ENCODE measurements at regions not wholly inside any gene's neighbourhood (a gene's known extent, or its start where the extent isn't known, plus 50 kb on each side); places are given as distances from the start of the nearest gene placed in this dataset.

- TF ChIP-seq CTCF (IDR thresholded peaks at IDR 0.05; ENCODE audit: low read depth, low read length, missing input control): no peak
- TF ChIP-seq EGR1 (IDR thresholded peaks at IDR 0.05; ENCODE audit: low read depth in 2 of 2): no peak
- TF ChIP-seq JUND (IDR thresholded peaks at IDR 0.05): no peak
- TF ChIP-seq YY1 (IDR thresholded peaks at IDR 0.05): no peak
- no peak for TF ChIP-seq HNF4G (IDR thresholded peaks at IDR 0.05)
- no peak for TF ChIP-seq GABPA (IDR thresholded peaks at IDR 0.05 in 1 of 2, conservative IDR thresholded peaks at IDR 0.05 in 1 of 2)
- TF ChIP-seq, protein P1, sequence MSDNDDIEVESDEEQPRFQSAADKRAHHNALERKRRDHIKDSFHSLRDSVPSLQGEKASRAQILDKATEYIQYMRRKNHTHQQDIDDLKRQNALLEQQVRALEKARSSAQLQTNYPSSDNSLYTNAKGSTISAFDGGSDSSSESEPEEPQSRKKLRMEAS (IDR thresholded peaks at IDR 0.05): no peak
- TF ChIP-seq FOXA1 (IDR thresholded peaks at IDR 0.05): no peak
- no peak for TF ChIP-seq RAD21 (IDR thresholded peaks at IDR 0.05)
These were observed 277.4 kb upstream of the GRIA3 start for GRCh38 chrX:122906726-122907125.
